GM23338 (cell line): ENCODE measurements at regions not wholly inside any gene's neighbourhood (a gene's known extent, or its start where the extent isn't known, plus 50 kb on each side); places are given as distances from the start of the nearest gene placed in this dataset.

Experiments used
- ATAC-seq: fragments of 200-7000 bp; cut with Tn5 transposase; 3 replicates; pipeline ENCODE4 v1.9.1; 2020
- DNase-seq: peaks from one replicate; pipeline ENCODE4 v3.0.0-alpha.2; 2015; ENCODE audit warnings: low spot score
- H2AFZ ChIP-seq: fragments of 200-600 bp; sonication (generic); 2 replicates; pipeline ENCODE4 v1.8.0; 2016; ENCODE audit warnings: antibody characterized with exemption, mild to moderate bottlenecking, moderate library complexity
- H3F3A ChIP-seq: fragments of 200-600 bp; sonication (generic); replicated peaks from 2 replicates; pipeline ENCODE4 v1.8.0; 2017; ENCODE audit warnings: antibody characterized with exemption, mixed run types, low read depth
- H3K27ac ChIP-seq: fragments of 200-600 bp; sonication (generic); 2 replicates; pipeline ENCODE4 v1.6.1; 2016; ENCODE audit warnings: low read depth
- H3K27me3 ChIP-seq: fragments of 200-600 bp; sonication (generic); 2 replicates; pipeline ENCODE4 v1.8.0; 2016; ENCODE audit warnings: mild to moderate bottlenecking, mixed run types, moderate library complexity; ENCODE audit not compliant: insufficient read depth
- H3K36me3 ChIP-seq: fragments of 200-600 bp; sonication (generic); 2 replicates; pipeline ENCODE4 v1.8.0; 2016; ENCODE audit warnings: mild to moderate bottlenecking; ENCODE audit not compliant: insufficient read depth
- H3K4me1 ChIP-seq: fragments of 200-600 bp; sonication (generic); 2 replicates; pipeline ENCODE4 v1.8.0; 2016; ENCODE audit warnings: mild to moderate bottlenecking, moderate library complexity; ENCODE audit not compliant: insufficient read depth
- H3K4me2 ChIP-seq: fragments of 200-600 bp; sonication (generic); 2 replicates; pipeline ENCODE4 v1.7.1; 2017; ENCODE audit warnings: mixed run types
- H3K4me3 ChIP-seq: fragments of 200-600 bp; sonication (generic); 2 replicates; pipeline ENCODE4 v1.6.1; 2016; ENCODE audit warnings: mixed run types
- H3K79me2 ChIP-seq: fragments of 200-600 bp; sonication (generic); replicated peaks from 2 replicates; pipeline ENCODE4 v1.8.0; 2017; ENCODE audit warnings: mild to moderate bottlenecking; ENCODE audit not compliant: insufficient read depth
- H3K9me2 ChIP-seq: fragments of 200-600 bp; sonication (generic); 2 replicates; pipeline ENCODE4 v1.8.0; 2017; ENCODE audit not compliant: insufficient read depth
- H4K20me1 ChIP-seq: fragments of 200-600 bp; sonication (generic); replicated peaks from 2 replicates; pipeline ENCODE4 v1.8.0; 2017; ENCODE audit warnings: mild to moderate bottlenecking; ENCODE audit not compliant: insufficient read depth
- H3K27ac Mint-ChIP-seq: 2 replicates; pipeline ENCODE4 v1.8.0; 2020; ENCODE audit warnings: inconsistent platforms, mild to moderate bottlenecking, moderate library complexity, mixed read lengths
- H3K27me3 Mint-ChIP-seq: 3 replicates; pipeline ENCODE4 v1.8.0; 2022; ENCODE audit warnings: low read depth, mild to moderate bottlenecking, moderate library complexity, mixed read lengths, inconsistent platforms; ENCODE audit not compliant: insufficient read depth, poor library complexity
- H3K36me3 Mint-ChIP-seq: 3 replicates; pipeline ENCODE4 v1.8.0; 2021; ENCODE audit warnings: low read depth, mild to moderate bottlenecking, inconsistent platforms, moderate library complexity, mixed read lengths
- H3K4me1 Mint-ChIP-seq: 3 replicates; pipeline ENCODE4 v1.8.0; 2020; ENCODE audit warnings: mild to moderate bottlenecking, inconsistent platforms, mixed read lengths
- H3K4me3 Mint-ChIP-seq: 3 replicates; pipeline ENCODE4 v1.8.0; 2021; ENCODE audit warnings: moderate library complexity, mild to moderate bottlenecking, inconsistent platforms, mixed read lengths
- H3K9me3 Mint-ChIP-seq: 3 replicates; pipeline ENCODE4 v1.8.0; 2020; ENCODE audit warnings: moderate library complexity, mild to moderate bottlenecking, inconsistent platforms, mixed read lengths
- EZH2 ChIP-seq: fragments of 200-600 bp; sonication (generic); IDR thresholded peaks from one replicate; pipeline ENCODE4 v1.8.0; 2017; ENCODE audit warnings: antibody characterized with exemption, mild to moderate bottlenecking, low read depth; ENCODE audit not compliant: unreplicated experiment
- EZH2phosphoT487 ChIP-seq: fragments of 200-600 bp; sonication (generic); IDR thresholded peaks from one replicate; pipeline ENCODE4 v1.8.1; 2018; ENCODE audit warnings: antibody characterized with exemption; ENCODE audit not compliant: unreplicated experiment
- JUNB ChIP-seq: IDR thresholded peaks from one replicate; pipeline ENCODE4 v1.6.1; 2016; ENCODE audit warnings: antibody characterized with exemption; ENCODE audit not compliant: unreplicated experiment
- POLR2AphosphoS5 ChIP-seq: IDR thresholded peaks from 2 replicates; pipeline ENCODE4 v1.6.1; 2016; ENCODE audit warnings: antibody characterized with exemption, low read depth
- STAT1 ChIP-seq: IDR thresholded peaks from one replicate; pipeline ENCODE4 v1.6.1; 2016; ENCODE audit warnings: antibody characterized with exemption; ENCODE audit not compliant: unreplicated experiment
- ZNF114 ChIP-seq: fragments of 250-450 bp; sonication (Bioruptor Pico); IDR thresholded peaks from 2 replicates; pipeline ENCODE4 v1.5.0; 2020; ENCODE audit warnings: mild to moderate bottlenecking, moderate library complexity
- ZNF331 ChIP-seq: fragments of 250-450 bp; sonication (Bioruptor Pico); IDR thresholded peaks from 2 replicates; pipeline ENCODE4 v1.5.0; 2020; ENCODE audit warnings: low read depth, mild to moderate bottlenecking, moderate library complexity
- TF ChIP-seq, protein P1 (sequence below): IDR thresholded peaks from one replicate; pipeline ENCODE4 v1.6.1; 2018; ENCODE audit warnings: antibody characterized with exemption; ENCODE audit not compliant: unreplicated experiment
- TF ChIP-seq, protein P2 (sequence below): fragments of 250-450 bp; sonication (Bioruptor Pico); IDR thresholded peaks from 2 replicates; pipeline ENCODE4 v1.5.0; 2020; ENCODE audit warnings: mild to moderate bottlenecking, moderate library complexity
- TF ChIP-seq, protein P3 (sequence below): IDR thresholded peaks from 2 replicates; pipeline ENCODE4 v1.6.1; 2016; ENCODE audit warnings: antibody characterized with exemption

DNA sequence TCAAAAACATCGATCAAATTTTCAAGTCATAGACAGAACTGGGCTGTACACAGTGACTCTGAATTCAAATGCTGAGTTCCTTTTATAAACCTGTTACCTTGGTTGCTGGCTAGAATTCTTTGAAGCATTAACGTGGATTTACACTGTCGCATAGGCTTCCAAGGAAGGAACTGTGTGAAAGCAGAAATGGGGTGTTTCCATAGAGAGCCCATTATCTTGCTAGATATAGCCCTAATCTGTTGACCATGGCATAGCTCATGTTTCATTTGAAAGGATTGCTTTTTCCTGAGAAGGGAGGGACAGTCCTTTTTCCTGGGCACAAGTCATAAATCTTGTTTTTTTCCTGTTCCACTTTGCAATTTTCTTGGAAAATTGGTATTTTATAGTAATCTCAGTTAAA is 73.8 kb upstream of the NEUROD1 start (continued):
- TF ChIP-seq, protein P1, sequence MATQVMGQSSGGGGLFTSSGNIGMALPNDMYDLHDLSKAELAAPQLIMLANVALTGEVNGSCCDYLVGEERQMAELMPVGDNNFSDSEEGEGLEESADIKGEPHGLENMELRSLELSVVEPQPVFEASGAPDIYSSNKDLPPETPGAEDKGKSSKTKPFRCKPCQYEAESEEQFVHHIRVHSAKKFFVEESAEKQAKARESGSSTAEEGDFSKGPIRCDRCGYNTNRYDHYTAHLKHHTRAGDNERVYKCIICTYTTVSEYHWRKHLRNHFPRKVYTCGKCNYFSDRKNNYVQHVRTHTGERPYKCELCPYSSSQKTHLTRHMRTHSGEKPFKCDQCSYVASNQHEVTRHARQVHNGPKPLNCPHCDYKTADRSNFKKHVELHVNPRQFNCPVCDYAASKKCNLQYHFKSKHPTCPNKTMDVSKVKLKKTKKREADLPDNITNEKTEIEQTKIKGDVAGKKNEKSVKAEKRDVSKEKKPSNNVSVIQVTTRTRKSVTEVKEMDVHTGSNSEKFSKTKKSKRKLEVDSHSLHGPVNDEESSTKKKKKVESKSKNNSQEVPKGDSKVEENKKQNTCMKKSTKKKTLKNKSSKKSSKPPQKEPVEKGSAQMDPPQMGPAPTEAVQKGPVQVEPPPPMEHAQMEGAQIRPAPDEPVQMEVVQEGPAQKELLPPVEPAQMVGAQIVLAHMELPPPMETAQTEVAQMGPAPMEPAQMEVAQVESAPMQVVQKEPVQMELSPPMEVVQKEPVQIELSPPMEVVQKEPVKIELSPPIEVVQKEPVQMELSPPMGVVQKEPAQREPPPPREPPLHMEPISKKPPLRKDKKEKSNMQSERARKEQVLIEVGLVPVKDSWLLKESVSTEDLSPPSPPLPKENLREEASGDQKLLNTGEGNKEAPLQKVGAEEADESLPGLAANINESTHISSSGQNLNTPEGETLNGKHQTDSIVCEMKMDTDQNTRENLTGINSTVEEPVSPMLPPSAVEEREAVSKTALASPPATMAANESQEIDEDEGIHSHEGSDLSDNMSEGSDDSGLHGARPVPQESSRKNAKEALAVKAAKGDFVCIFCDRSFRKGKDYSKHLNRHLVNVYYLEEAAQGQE, result no peak
- no peak for TF ChIP-seq EZH2
- no peak for TF ChIP-seq ZNF331 (CRISPR knock-in tag)

DNA sequence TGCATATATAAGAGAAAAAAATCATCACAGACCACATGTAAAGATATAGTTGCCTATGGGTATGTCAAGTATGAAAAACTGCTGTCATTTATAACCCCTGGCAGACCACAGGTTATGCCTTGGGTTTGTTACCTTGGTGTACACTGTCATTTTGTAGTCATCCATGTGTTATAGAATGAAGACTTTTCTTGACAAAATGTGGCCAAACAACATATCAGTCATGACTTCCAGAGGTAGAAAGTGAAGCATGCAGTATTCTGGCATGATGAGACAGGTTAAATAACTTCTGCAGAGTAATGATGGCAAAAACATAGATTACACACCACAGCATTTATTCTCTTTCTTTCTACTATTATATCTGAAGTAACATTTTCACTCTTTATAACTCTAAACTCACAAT is 74.9 kb upstream of the NEUROD1 start:
- H3K36me3 Mint-ChIP-seq, result no peaks in the 10 kb centered on the region
- Histone ChIP-seq H3K27me3 (no peaks in the 10 kb centered on the region), H4K20me1 (no peaks in the 10 kb centered on the region), H2AFZ (no peak overlapping the region), H3K4me3 (no peak overlapping the region), H3K79me2 (no peaks in the 10 kb centered on the region), H3K36me3 (no peaks in the 10 kb centered on the region), H3K9me2 (0 out of 2 replicates have a peak, but pooled peaks cover 7% of the 10 kb centered on the region), H3K4me1 (no peaks in the 10 kb centered on the region), H3F3A (no peaks in the 10 kb centered on the region), H3K4me2 (no peak overlapping the region), H3K27ac (no peak overlapping the region)
- H3K27ac Mint-ChIP-seq, result no peak overlapping the region
- no peak for DNase-seq
- peaks cover 2% of the 10 kb centered on the region for H3K27me3 Mint-ChIP-seq
- peaks cover 2% of the 10 kb centered on the region; the same call in 1 of the 3 replicates for H3K9me3 Mint-ChIP-seq
- H3K4me1 Mint-ChIP-seq, result peaks cover 6% of the 10 kb centered on the region
- H3K4me3 Mint-ChIP-seq, result no peak overlapping the region
- ATAC-seq, result no peak
- TF ChIP-seq, protein P2, sequence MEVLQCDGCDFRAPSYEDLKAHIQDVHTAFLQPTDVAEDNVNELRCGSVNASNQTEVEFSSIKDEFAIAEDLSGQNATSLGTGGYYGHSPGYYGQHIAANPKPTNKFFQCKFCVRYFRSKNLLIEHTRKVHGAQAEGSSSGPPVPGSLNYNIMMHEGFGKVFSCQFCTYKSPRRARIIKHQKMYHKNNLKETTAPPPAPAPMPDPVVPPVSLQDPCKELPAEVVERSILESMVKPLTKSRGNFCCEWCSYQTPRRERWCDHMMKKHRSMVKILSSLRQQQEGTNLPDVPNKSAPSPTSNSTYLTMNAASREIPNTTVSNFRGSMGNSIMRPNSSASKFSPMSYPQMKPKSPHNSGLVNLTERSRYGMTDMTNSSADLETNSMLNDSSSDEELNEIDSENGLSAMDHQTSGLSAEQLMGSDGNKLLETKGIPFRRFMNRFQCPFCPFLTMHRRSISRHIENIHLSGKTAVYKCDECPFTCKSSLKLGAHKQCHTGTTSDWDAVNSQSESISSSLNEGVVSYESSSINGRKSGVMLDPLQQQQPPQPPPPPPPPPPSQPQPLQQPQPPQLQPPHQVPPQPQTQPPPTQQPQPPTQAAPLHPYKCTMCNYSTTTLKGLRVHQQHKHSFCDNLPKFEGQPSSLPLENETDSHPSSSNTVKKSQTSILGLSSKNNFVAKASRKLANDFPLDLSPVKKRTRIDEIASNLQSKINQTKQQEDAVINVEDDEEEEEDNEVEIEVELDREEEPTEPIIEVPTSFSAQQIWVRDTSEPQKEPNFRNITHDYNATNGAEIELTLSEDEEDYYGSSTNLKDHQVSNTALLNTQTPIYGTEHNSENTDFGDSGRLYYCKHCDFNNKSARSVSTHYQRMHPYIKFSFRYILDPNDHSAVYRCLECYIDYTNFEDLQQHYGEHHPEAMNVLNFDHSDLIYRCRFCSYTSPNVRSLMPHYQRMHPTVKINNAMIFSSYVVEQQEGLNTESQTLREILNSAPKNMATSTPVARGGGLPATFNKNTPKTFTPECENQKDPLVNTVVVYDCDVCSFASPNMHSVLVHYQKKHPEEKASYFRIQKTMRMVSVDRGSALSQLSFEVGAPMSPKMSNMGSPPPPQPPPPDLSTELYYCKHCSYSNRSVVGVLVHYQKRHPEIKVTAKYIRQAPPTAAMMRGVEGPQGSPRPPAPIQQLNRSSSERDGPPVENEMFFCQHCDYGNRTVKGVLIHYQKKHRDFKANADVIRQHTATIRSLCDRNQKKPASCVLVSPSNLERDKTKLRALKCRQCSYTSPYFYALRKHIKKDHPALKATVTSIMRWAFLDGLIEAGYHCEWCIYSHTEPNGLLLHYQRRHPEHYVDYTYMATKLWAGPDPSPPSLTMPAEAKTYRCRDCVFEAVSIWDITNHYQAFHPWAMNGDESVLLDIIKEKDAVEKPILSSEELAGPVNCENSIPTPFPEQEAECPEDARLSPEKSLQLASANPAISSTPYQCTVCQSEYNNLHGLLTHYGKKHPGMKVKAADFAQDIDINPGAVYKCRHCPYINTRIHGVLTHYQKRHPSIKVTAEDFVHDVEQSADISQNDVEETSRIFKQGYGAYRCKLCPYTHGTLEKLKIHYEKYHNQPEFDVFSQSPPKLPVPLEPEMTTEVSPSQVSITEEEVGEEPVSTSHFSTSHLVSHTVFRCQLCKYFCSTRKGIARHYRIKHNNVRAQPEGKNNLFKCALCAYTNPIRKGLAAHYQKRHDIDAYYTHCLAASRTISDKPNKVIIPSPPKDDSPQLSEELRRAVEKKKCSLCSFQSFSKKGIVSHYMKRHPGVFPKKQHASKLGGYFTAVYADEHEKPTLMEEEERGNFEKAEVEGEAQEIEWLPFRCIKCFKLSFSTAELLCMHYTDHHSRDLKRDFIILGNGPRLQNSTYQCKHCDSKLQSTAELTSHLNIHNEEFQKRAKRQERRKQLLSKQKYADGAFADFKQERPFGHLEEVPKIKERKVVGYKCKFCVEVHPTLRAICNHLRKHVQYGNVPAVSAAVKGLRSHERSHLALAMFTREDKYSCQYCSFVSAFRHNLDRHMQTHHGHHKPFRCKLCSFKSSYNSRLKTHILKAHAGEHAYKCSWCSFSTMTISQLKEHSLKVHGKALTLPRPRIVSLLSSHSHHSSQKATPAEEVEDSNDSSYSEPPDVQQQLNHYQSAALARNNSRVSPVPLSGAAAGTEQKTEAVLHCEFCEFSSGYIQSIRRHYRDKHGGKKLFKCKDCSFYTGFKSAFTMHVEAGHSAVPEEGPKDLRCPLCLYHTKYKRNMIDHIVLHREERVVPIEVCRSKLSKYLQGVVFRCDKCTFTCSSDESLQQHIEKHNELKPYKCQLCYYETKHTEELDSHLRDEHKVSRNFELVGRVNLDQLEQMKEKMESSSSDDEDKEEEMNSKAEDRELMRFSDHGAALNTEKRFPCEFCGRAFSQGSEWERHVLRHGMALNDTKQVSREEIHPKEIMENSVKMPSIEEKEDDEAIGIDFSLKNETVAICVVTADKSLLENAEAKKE, result no peak
- TF ChIP-seq ZNF114 (CRISPR knock-in tag) (no peak), EZH2phosphoT487 (no peak), STAT1 (no peak), JUNB (no peak), ZNF331 (CRISPR knock-in tag) (no peak), POLR2AphosphoS5 (no peak), EZH2 (no peak)
- TF ChIP-seq, protein P1, result no peak
- TF ChIP-seq, protein P3, sequence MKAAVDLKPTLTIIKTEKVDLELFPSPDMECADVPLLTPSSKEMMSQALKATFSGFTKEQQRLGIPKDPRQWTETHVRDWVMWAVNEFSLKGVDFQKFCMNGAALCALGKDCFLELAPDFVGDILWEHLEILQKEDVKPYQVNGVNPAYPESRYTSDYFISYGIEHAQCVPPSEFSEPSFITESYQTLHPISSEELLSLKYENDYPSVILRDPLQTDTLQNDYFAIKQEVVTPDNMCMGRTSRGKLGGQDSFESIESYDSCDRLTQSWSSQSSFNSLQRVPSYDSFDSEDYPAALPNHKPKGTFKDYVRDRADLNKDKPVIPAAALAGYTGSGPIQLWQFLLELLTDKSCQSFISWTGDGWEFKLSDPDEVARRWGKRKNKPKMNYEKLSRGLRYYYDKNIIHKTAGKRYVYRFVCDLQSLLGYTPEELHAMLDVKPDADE, result no peak
